SK-N-SH (cell line): ENCODE measurements at regions not wholly inside any gene's neighbourhood (a gene's known extent, or its start where the extent isn't known, plus 50 kb on each side); places are given as distances from the start of the nearest gene placed in this dataset.

ENCODE experiments used
- CHD2 ChIP-seq: fragments of 150-350 bp; IDR thresholded peaks from 2 replicates; pipeline ENCODE4 v1.6.1; 2018; ENCODE audit warnings: low read length; ENCODE audit not compliant: partially characterized antibody
- EZH2phosphoT487 ChIP-seq: fragments of 200-600 bp; sonication (generic); IDR thresholded peaks from 2 replicates; pipeline ENCODE4 v1.6.1; 2017; ENCODE audit warnings: low read depth, mixed run types, mild to moderate bottlenecking, antibody characterized with exemption, moderate library complexity, borderline replicate concordance
- FOXJ3 ChIP-seq: sonication (generic); formaldehyde crosslinking; IDR thresholded peaks from 2 replicates; pipeline ENCODE4 v1.5.1; 2020; ENCODE audit warnings: mild to moderate bottlenecking, missing genetic modification reagents
- FOXM1 ChIP-seq: IDR thresholded peaks from 2 replicates; pipeline ENCODE4 v1.4.0; 2012; ENCODE audit warnings: low read depth, mild to moderate bottlenecking
- MEF2A ChIP-seq: IDR thresholded peaks from 2 replicates; pipeline ENCODE4 v1.4.0; 2012; ENCODE audit warnings: low read depth, borderline replicate concordance
- MXI1 ChIP-seq: IDR thresholded peaks from 2 replicates; pipeline ENCODE4 v1.6.1; 2012; ENCODE audit warnings: mild to moderate bottlenecking, low read depth, low read length, improper control_type of control experiment
- NFIC ChIP-seq: IDR thresholded peaks from 2 replicates; pipeline ENCODE4 v1.4.0; 2012; ENCODE audit warnings: borderline replicate concordance
- NRF1 ChIP-seq: IDR thresholded peaks from 2 replicates; pipeline ENCODE4 v1.6.1; 2012; ENCODE audit warnings: low read depth, mild to moderate bottlenecking, low read length
- RCOR1 ChIP-seq: fragments of 150-350 bp; IDR thresholded peaks from 2 replicates; pipeline ENCODE4 v1.6.1; 2017; ENCODE audit warnings: antibody characterized with exemption, low read length
- SMC3 ChIP-seq: IDR thresholded peaks from 2 replicates; pipeline ENCODE4 v1.6.1; 2012; ENCODE audit warnings: low read depth, low read length, improper control_type of control experiment
- YY1 ChIP-seq: IDR thresholded peaks from 2 replicates; pipeline ENCODE4 v1.4.0; 2012; ENCODE audit warnings: low read depth, mild to moderate bottlenecking
- TF ChIP-seq, protein P1 (sequence below): IDR thresholded peaks from 2 replicates; pipeline ENCODE4 v1.6.1; 2012; ENCODE audit warnings: mild to moderate bottlenecking, low read depth, low read length, moderate library complexity
- TF ChIP-seq, protein P2 (sequence below): fragments of 200-600 bp; sonication (generic); IDR thresholded peaks from 2 replicates; pipeline ENCODE4 v1.6.1; 2017; ENCODE audit warnings: antibody characterized with exemption, mild to moderate bottlenecking, moderate library complexity
- TF ChIP-seq, protein P3 (sequence below): fragments of 150-350 bp; IDR thresholded peaks from 2 replicates; pipeline ENCODE4 v1.6.1; 2017; ENCODE audit warnings: antibody characterized with exemption, low read length, low read depth, borderline replicate concordance
- TF ChIP-seq, protein P4 (sequence below): IDR thresholded peaks from 2 replicates; pipeline ENCODE4 v1.4.0; 2012; ENCODE audit warnings: low read depth, borderline replicate concordance

DNA sequence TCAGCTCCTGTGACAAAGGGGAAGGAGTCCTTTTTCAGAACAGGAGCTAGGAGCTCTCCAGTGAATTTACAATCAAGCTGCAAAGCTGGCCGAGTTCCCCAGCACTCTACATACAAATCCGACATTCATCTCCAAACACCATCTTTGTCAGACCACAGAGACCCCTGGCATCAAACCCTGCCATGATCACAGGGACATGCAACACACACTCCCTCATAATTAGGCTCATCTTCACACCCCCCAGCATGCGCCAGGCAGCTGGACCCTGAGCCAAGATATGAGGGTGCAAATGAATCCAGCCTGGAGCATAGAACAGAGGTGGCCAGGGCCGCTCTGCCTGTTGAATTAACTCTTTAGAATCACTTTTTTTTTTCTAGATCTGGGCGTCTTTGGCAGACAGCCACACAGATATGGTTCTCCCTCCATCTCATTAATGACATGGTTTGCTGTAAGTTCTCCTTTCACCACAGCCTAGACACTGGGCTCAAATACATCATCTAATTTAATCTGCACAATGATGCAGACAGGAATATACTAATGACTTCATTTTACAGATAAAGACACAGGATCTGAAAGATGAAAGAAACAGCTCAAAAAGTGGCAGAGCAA is 366.3 kb downstream of the NPIPA8 start (continued):
- TF ChIP-seq SMC3, result no peak
- no peak for TF ChIP-seq NFIC
- TF ChIP-seq, protein P1, sequence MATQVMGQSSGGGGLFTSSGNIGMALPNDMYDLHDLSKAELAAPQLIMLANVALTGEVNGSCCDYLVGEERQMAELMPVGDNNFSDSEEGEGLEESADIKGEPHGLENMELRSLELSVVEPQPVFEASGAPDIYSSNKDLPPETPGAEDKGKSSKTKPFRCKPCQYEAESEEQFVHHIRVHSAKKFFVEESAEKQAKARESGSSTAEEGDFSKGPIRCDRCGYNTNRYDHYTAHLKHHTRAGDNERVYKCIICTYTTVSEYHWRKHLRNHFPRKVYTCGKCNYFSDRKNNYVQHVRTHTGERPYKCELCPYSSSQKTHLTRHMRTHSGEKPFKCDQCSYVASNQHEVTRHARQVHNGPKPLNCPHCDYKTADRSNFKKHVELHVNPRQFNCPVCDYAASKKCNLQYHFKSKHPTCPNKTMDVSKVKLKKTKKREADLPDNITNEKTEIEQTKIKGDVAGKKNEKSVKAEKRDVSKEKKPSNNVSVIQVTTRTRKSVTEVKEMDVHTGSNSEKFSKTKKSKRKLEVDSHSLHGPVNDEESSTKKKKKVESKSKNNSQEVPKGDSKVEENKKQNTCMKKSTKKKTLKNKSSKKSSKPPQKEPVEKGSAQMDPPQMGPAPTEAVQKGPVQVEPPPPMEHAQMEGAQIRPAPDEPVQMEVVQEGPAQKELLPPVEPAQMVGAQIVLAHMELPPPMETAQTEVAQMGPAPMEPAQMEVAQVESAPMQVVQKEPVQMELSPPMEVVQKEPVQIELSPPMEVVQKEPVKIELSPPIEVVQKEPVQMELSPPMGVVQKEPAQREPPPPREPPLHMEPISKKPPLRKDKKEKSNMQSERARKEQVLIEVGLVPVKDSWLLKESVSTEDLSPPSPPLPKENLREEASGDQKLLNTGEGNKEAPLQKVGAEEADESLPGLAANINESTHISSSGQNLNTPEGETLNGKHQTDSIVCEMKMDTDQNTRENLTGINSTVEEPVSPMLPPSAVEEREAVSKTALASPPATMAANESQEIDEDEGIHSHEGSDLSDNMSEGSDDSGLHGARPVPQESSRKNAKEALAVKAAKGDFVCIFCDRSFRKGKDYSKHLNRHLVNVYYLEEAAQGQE, result no peak
- no peak for TF ChIP-seq EZH2phosphoT487
- TF ChIP-seq MEF2A, result no peak
- peak; percentile 72 for TF ChIP-seq CHD2
- TF ChIP-seq, protein P2, sequence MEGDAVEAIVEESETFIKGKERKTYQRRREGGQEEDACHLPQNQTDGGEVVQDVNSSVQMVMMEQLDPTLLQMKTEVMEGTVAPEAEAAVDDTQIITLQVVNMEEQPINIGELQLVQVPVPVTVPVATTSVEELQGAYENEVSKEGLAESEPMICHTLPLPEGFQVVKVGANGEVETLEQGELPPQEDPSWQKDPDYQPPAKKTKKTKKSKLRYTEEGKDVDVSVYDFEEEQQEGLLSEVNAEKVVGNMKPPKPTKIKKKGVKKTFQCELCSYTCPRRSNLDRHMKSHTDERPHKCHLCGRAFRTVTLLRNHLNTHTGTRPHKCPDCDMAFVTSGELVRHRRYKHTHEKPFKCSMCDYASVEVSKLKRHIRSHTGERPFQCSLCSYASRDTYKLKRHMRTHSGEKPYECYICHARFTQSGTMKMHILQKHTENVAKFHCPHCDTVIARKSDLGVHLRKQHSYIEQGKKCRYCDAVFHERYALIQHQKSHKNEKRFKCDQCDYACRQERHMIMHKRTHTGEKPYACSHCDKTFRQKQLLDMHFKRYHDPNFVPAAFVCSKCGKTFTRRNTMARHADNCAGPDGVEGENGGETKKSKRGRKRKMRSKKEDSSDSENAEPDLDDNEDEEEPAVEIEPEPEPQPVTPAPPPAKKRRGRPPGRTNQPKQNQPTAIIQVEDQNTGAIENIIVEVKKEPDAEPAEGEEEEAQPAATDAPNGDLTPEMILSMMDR, result no peak
- peak; percentile 32; the same call in 1 of the 2 replicates for TF ChIP-seq RCOR1
- no peak for TF ChIP-seq NRF1
- TF ChIP-seq YY1, result no peak
- TF ChIP-seq, protein P3, sequence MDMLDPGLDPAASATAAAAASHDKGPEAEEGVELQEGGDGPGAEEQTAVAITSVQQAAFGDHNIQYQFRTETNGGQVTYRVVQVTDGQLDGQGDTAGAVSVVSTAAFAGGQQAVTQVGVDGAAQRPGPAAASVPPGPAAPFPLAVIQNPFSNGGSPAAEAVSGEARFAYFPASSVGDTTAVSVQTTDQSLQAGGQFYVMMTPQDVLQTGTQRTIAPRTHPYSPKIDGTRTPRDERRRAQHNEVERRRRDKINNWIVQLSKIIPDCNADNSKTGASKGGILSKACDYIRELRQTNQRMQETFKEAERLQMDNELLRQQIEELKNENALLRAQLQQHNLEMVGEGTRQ, result no peak
- no peak for TF ChIP-seq FOXM1
- TF ChIP-seq, protein P4, sequence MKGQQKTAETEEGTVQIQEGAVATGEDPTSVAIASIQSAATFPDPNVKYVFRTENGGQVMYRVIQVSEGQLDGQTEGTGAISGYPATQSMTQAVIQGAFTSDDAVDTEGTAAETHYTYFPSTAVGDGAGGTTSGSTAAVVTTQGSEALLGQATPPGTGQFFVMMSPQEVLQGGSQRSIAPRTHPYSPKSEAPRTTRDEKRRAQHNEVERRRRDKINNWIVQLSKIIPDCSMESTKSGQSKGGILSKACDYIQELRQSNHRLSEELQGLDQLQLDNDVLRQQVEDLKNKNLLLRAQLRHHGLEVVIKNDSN, result no peak
- TF ChIP-seq MXI1, result peak; percentile 35; the same call in 1 of the 2 replicates
- peak; percentile 31; the same call in 1 of the 2 replicates for TF ChIP-seq FOXJ3 (CRISPR knock-in tag)
